ENCODE measurements at regions not wholly inside any gene's neighbourhood (a gene's known extent, or its start where the extent isn't known, plus 50 kb on each side); places are given as distances from the start of the nearest gene placed in this dataset.

DNA sequence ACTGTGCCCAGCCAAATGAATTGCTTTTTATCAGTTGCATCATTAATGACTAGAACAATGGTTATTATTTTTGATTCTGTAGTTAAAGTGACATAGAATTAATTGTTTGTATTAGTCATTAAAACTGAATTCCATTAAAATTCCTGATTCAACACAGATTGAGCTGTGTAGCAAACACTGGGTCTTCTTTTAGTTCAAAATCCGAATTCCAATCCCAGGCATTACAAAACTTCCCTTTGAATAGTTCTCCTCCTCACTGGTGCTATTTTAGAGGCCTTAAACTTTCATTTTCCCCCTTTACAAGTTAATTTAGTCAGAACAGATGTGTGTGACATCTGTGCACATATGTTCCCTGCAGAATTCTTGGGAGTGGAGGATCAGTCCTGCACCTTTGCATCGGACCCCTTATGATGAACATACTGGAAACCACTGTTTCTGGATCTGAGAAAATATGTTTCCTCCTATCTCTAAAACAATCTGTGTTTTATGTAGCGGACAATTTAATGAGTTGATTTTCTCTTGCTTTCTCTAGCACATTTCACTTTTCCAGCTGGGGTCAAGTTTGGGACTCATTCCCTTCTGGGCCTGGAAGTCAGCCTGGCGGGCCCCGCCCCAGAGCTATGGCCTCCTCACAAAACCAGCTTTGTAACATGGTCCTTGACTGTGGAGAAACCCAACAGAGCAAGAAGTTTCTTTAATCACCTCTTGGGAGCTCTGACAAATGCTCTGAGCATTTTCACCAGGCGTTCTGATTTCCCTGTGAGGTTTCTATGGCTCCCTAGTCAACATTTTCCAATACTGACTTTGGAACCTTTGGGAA is 87.9 kb upstream of the MAMDC2 start:
- no peak for DNase-seq

DNA sequence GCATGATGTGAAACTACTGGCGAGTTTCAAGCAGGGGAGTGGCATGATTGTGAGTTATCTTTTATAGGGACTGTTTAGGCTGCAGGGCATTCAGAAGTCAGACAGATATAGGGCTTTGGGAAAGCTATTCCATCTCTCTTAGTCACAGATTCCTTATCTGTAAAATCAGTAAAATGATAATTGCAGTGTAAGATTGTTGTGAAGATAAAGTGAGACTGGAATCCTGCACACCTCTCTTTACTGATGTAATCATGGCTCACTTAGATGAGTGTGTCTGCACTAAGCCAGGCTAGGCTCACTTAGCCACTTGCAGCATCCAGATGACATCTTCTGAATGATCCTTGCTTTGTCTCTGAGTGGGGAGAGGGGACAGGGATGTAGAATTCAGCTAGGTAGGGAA is 81.8 kb upstream of the MAMDC2 start:
- no peak for DNase-seq

DNA sequence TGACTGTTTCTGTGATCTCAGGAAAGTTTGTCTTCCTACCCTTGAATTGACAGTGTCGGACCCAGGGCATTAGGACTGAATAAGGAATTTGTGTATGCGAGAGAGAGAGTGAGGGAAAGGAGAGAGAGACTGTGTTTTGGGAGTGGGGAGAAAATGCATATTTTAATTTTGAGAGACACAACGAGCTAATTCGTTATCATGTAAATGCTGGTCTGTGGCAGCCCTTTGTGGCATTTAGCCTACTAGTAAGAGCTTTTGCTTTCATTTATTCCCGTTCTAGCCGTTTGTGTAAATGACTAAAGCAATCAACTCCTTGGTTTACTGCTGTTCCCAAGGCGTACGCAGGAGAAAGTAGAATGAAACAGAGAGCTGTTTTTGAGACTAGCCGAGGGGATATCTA is 79.8 kb upstream of the MAMDC2 start:
- DNase-seq, result no peak

DNA sequence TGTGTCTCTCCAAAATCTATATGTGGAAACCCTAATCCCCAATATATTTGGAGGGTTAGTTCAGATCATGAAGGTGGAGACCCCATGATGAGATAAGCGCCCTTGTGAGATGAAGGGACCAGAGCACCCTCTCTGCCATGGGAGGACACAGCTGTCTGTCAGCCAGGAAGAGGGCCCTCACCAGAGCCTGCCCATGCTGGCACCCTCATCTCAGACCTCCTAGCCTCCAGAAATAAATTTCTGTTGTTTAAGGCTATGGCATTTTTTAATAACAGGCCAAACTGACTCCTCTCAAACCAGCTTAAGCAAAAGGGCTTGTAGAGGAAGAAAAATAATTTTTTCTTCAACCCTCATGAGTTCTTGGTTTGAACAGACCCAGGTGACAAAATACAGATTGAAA is 79.2 kb upstream of the MAMDC2 start:
- no peak for DNase-seq

DNA sequence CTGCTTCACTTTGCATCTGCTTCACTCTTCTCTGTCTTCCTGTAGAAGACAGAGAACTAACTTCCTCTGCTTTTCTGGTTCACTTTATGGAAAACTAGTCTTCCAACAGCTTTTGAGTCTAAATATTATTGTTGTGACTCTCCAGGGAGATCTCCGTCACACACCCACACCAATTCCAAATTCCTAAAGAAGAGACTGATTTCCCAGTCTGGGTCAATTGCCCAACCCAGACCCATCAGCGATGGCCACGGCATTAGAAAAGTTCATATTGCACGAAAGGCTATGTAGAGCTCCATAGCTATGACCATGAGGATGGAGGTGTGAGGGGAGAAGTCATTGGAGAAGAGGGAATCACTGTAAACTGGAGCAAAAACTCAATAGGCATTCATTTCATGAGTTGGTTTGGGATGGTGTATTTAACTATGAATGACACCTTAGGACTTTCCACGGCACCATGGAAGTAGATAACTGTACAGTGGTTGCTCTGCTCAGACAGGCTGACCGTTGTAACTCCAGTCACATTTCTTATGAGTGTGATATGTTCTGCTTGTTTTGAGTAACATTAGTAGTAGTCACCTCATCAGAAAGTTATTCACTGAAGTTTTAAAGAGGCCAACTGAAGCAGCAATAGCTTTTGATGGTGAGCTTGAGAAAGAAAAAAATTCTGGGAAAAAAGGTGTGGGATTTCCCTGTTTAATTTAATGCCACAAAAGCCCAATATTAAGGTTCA is 78.1 kb upstream of the MAMDC2 start:
- no peak for DNase-seq

DNA sequence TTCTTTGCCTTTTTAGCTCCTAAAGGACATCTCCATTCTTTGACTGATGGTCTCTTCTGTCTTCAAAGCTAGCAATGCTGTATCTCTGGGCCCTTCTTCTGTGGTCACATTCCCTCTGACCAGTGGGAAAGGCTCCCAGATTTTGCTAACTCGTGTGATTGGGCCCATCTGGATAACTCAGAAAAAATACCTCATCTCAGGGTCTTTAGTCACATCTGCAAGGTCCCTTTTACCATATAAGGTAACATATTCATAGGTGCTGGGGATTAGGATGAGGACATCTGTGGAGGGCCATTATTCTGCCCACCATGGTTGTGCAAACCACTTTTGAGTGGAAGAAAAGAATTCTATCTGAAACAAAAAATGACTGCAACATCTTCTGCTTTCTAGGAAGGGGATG is 76.3 kb upstream of the MAMDC2 start:
- no peak for DNase-seq

DNA sequence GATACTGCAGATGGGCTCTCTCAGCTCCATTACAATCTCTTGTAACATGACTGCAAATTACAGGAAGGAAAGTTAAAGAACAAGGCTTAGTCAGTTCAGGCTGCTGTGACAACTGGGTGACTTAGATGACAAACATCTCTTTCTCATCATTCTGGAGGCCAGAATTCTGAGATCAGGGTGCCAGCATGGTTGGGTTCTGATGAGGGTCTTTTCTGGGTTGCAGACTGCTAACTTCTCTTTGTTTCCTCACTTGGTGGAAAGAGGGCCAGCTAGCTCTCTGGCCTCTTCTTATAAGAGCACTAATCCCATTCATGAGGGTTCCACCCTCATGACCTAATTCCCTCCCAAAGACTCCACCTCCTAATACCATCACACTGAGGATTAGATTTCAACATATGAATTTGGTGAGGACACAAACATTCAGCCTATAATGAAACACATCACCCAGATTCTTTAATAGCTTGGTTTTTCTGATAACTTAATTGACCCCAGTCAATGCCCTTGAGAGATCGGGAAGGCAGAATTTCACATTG is 73.6 kb upstream of the MAMDC2 start:
- DNase-seq, result no peak

DNA sequence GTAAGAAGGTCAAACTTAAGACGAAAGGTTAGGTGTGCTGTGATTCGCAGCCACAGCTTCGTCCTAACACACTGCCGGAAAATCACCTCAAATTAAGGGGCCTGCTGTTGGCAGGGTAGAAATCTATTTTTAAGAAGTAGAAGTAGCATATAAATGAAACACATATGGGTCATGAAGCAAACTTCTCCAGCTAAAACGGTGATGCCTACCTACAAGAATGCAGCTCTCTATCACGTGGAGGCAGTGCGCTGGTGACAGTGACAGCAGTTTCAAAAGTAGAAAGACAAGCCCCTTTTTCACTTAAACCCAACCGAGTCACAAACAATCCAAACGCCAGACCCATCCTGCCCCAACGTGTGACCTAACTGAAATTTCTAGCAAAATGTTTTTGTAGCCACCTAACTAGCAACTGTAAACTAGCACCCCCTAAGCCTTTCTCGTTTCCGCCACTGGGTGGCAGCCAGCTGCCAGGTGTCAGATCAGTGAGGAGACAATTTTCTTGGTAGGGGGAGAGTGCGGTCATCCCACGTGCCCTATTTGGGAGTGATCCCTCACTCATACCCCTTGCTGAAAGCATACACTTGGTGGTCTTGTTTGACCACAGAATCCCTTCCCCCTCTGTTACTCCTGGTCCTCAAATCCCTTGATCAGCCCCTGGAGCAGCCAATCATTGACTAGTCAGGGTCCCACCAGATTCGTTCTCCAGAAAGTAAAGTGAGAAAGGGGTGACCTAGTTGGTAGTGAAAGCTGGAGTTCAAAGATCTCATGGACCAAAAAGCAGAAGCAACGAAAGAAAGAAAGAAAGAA is 71.8 kb upstream of the MAMDC2 start:
- peak; percentile 73 for DNase-seq

DNA sequence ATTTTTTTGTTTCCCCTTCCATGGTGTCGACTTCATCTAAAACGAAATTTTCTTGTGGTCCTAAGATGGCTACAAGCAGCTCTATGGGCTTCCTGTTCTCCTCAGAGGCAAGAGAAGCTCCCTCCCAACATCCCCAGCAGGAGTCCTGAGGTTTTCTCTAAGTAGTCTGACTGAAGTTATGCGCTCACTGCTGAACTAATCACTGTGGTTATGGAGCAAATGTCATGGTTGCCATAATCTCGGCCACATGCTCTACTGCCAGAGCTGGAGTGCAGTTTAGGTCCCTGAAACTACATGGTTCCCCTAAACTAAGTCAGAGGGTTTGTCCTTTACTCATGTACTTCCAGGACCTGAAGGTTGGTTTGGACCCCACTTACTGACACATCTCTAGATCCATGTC is 68.0 kb upstream of the MAMDC2 start:
- DNase-seq, result no peak

DNA sequence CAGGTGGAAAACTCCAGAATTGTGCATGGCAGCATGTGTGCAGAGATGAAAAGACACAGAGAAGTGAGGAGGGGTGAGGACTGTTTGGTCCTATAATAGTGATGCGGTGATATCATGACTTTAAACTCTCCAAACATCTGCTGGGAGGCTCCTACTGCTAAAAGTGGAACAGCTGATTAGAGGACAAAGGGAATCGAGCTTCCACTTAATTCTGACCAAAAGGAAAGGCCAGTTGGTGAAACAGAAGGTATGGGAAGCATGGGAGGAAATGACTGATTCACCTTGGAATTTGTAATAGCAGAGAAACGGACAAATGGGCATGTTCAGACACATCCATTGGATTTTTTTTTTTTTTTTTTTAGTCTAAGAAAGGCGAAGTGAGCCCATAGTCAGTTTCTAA is 67.5 kb upstream of the MAMDC2 start:
- no peak for DNase-seq

DNA sequence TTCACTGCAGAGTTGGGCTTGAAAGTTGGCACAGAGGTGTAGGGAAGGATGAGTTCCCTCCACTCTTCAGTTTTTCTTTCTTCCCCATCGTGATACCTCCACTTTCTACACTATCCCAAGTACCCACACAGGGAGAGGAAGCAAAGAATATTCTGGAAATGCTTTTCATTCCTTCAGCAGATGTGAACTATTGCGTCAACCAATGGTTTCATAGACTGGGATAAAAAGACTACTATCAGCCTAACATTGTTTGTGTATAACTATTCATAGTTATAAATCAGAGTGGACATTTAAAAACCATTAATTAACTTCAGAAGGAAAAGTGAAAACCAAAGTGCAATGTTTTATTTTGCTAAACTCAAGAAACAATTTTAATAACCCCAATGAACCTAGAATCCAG is 63.6 kb upstream of the MAMDC2 start:
- no peak for DNase-seq

DNA sequence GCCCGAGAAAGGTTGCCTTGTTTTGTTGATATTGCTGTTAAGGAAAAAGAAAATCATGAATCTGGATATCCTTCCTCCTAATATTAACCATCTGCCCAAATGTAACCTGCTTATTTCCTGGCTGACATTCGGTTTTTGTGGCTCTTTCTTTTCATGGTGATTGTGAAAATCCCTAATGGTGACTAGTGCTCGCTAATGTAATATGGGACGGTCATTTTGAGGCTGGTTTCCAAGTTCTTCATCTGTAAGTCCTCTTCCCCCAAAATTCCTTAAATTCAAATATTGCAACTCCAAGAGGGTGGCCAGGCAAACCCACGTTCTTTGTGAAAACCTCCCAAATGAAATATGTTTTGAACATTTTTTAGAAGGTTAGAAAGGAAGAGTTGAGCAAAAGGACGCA is 63.1 kb upstream of the MAMDC2 start:
- no peak for DNase-seq

DNA sequence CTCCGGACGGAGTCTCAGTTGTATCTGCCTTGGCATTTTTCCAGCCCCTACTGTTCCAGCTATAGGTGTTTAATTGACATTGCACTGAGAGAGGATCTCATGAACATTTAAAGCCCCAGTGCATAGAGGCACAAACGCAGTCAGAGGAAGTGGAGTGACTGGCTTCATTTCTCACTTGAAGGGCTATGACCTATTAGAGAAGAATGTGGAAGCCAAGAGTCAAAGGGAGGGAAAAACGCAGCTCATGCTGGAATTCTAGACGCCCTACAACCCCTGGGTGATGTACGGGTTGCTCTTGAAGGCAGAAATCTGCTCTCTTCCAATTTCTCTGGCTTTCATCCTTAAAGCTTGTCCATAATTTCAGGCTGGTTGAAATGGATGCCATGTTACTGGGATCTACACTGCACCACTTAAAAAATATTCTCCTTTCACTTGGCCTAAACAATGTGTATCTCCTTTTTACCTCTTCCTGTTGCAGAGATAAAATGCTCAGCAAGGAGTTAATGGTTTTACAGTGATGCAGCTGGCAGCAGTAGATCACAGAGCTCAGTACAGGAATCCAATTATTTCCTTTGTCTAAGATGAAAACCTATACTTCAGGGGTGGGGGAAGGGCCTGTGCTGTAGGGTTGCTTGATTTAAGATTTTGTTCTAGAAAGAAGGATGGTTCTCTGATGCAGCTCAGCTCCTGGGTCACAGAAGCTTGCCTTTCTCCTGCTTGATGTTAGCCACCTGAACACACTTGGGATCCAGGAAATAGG is 61.8 kb upstream of the MAMDC2 start:
- DNase-seq, result peak; percentile 47

DNA sequence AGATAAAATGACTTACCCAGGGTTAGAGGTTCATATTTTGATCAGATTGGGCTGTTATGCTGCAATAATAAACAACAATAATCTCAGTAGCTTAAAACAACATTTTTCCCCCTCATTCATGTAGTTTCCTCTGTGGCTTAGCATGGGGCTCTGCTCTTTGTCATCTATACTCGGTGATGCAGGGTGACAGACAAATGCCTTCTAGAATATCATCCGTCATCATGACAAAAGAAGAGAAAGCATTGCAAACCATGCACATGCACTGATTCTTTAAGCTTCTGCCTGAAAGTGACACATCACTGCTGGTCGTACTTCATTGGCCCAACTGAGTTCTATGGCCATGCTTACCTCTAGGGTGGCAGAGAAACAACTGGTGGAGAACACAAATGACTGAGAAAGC is 58.8 kb upstream of the MAMDC2 start:
- no peak for DNase-seq

DNA sequence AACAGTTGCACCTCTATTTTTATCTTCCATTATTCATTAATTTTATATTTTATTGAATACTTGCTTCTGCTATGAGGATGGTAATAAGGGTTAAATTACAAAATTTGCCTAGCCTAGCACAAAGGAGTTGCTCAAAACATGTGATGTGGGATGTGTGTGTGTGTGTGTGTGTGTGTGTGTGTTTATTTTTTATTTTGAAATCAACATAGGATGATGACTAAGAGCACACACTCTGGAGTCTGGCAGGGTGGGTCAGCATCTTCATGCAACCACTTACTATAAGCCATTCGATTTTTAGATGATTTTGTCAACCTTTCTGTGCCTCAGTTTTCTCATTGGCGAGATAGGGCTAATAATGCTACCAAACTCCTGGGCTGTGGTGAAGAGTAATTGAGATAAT is 57.7 kb upstream of the MAMDC2 start:
- no peak for DNase-seq

DNA sequence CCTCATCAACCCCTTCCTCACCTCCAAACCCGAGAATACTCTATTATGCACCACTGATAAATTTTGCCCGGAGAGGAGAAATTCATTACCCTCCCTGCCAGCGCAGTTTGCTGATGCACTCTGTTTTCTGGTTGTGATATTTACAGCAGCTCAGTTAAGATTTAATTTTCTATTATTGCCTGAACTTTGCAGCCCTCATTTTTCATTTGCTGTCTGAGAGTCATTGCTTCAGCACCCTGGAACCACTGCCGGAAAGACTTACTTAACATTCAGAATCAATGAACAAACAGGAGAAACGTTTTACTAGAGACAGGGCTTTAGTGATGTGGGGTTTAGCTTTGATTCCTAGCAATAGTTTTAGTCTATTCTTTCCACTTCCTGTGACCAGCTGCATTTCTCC is 56.7 kb upstream of the MAMDC2 start:
- no peak for DNase-seq

DNA sequence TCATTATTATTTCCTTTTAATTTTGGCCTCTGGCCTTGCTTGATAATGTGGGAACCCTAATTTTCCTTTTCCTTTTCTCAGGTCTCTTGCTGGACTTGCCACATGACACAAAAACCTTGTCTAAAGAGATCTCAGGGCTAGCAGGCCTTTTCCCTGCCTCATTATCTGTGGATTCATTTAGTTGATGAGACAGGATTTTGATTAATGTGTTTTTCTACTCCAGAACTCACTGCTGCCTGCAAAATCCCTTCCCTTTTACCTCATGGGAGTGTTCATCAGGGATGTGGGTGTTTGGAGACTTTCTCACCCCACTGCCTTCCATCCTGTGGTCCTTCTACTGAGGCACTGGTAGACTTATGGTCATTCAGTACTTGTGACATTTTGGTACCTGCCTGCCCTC is 56.2 kb upstream of the MAMDC2 start:
- DNase-seq, result no peak

DNA sequence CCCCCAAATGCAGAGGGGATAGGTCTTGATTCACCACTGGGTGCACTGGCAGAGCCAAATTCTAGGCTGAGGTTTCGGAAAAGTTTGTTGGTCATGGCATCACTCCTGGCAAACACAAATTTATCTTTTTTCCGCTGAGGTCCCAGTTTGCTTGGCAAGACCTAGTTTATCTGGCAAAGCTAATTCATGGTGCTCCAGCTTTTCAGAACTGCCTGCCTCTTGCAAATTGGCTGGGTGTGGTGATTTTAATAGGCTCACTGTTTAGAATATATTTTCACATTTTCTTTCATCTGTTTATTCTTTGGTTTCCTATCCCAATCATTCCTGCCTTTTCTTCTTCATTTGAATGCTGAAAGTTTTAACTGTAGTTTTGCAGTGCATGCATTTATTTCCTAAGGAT is 50.5 kb upstream of the MAMDC2 start:
- DNase-seq, result peak; percentile 62

Data from NCI-H748 treated with DMSO at 0.1 percent for 48 hours (cell line).